B cell (primary cell): ENCODE measurements at regions not wholly inside any gene's neighbourhood (a gene's known extent, or its start where the extent isn't known, plus 50 kb on each side); places are given as distances from the start of the nearest gene placed in this dataset.

ENCODE experiments used
- ATAC-seq: fragments of 200-7000 bp; cut with Tn5 transposase; one replicate; pipeline ENCODE4 v1.10.0; 2021; ENCODE audit warnings: low read depth, mild to moderate bottlenecking, moderate number of reproducible peaks, moderate library complexity
- CTCF ChIA-PET: fragments of 350-600 bp; sonication (Branson Sonifier 250); formaldehyde crosslinking; loops from one replicate; lab custom pipeline; 2021; ENCODE audit warnings: antibody characterized with exemption, inconsistent platforms; lab: Charles Lee
- POLR2A ChIA-PET: fragments of 350-600 bp; sonication (Branson Sonifier 250); formaldehyde crosslinking; loops from one replicate; lab custom pipeline; 2021; ENCODE audit warnings: antibody characterized with exemption; lab: Charles Lee
- DNase-seq: peaks from one replicate; pipeline ENCODE4 v3.0.0; 2013
- H2AFZ ChIP-seq: 2 replicates; pipeline ENCODE4 v1.6.1; 2012; ENCODE audit warnings: mild to moderate bottlenecking, low read depth, low read length; ENCODE audit not compliant: insufficient read depth, poor library complexity, severe bottlenecking
- H3K27ac ChIP-seq, 2 donors: 1 replicate in 1 of 2; 2 replicates in 1 of 2; pipeline ENCODE4 v1.5.1; 2012 to 2013; ENCODE audit warnings: low read length in 2 of 2, mild to moderate bottlenecking in 2 of 2, moderate library complexity in 1 of 2
- H3K27me3 ChIP-seq, 4 experiments: fragments of 200-600 bp in 1 of 4; sonication (generic) in 1 of 4; replicated peaks in 1 of 4; 1 replicate in 2 of 4; 2 replicates in 2 of 4; pipeline versions ENCODE4 v1.6.1 to v1.7.0; 2013 to 2016; ENCODE audit warnings: low read length in 3 of 4, mild to moderate bottlenecking in 2 of 4, mixed read lengths in 1 of 4, moderate library complexity in 1 of 4; ENCODE audit not compliant: insufficient read depth in 4 of 4, control insufficient read depth in 3 of 4; ENCODE audit errors: control extremely low read depth in 1 of 4
- H3K36me3 ChIP-seq, 2 experiments: replicated peaks in 1 of 2; 1 replicate in 1 of 2; 2 replicates in 1 of 2; pipeline versions ENCODE4 v1.6.1 to v1.7.1; 2013; ENCODE audit warnings: low read length in 1 of 2; ENCODE audit not compliant: insufficient read depth in 2 of 2, control insufficient read depth in 1 of 2; ENCODE audit errors: control extremely low read depth in 1 of 2, extremely low read depth in 1 of 2
- H3K4me1 ChIP-seq, 2 donors: fragments of 200-600 bp in 1 of 2; sonication (generic) in 1 of 2; 1 replicate in 1 of 2; 2 replicates in 1 of 2; pipeline versions ENCODE4 v1.5.1 to v1.6.1; 2013 to 2017; ENCODE audit warnings: low read length in 2 of 2; ENCODE audit not compliant: control insufficient read depth in 2 of 2, insufficient read depth in 2 of 2
- H3K4me2 ChIP-seq: replicated peaks from 2 replicates; pipeline ENCODE3; 2012; ENCODE audit warnings: mild to moderate bottlenecking, low read depth, low read length; ENCODE audit not compliant: poor library complexity, severe bottlenecking
- H3K4me3 ChIP-seq, 5 experiments: fragments of 200-600 bp in 1 of 5; sonication (generic) in 1 of 5; 1 replicate in 3 of 5; 2 replicates in 2 of 5; pipeline versions ENCODE4 v1.5.1 to v1.7.0; 2011 to 2016; ENCODE audit warnings: low read length in 4 of 5, mild to moderate bottlenecking in 4 of 5, low read depth in 2 of 5, control low read depth in 1 of 5, moderate library complexity in 1 of 5; ENCODE audit not compliant: insufficient read depth in 1 of 5; ENCODE audit errors: control extremely low read depth in 1 of 5, extremely low read depth in 1 of 5
- H3K79me2 ChIP-seq: fragments of 200-600 bp; sonication (generic); one replicate; pipeline ENCODE4 v1.6.0; 2016; ENCODE audit warnings: low read length; ENCODE audit not compliant: control insufficient read depth, insufficient read depth
- H3K9ac ChIP-seq: fragments of 200-600 bp; sonication (generic); 2 replicates; pipeline ENCODE4 v1.6.1; 2017; ENCODE audit warnings: mild to moderate bottlenecking, low read length, moderate library complexity
- H3K9me3 ChIP-seq, 3 donors: one replicate each; pipeline versions ENCODE4 v1.6.1 to v1.7.1; 2013; ENCODE audit warnings: low read length in 2 of 3; ENCODE audit not compliant: control insufficient read depth in 2 of 3, insufficient read depth in 1 of 3; ENCODE audit errors: control extremely low read depth in 1 of 3
- H4K20me1 ChIP-seq: 2 replicates; pipeline ENCODE4 v1.6.0; 2012; ENCODE audit warnings: mild to moderate bottlenecking, low read length; ENCODE audit not compliant: insufficient read depth, control insufficient read depth, poor library complexity, severe bottlenecking
- H3K27ac Mint-ChIP-seq: one replicate; pipeline ENCODE4 v1.8.0; 2021; ENCODE audit warnings: mixed read lengths
- H3K27me3 Mint-ChIP-seq: one replicate; pipeline ENCODE4 v1.8.0; 2021; ENCODE audit warnings: mixed read lengths
- H3K4me1 Mint-ChIP-seq: one replicate; pipeline ENCODE4 v1.8.0; 2021; ENCODE audit warnings: mixed read lengths
- H3K4me3 Mint-ChIP-seq: one replicate; pipeline ENCODE4 v1.8.0; 2021; ENCODE audit warnings: mixed read lengths
- H3K9me3 Mint-ChIP-seq: one replicate; pipeline ENCODE4 v1.8.0; 2022; ENCODE audit warnings: mixed read lengths; ENCODE audit not compliant: insufficient read depth
- EZH2 ChIP-seq: IDR thresholded peaks from 2 replicates; pipeline ENCODE4 v1.6.1; 2012; ENCODE audit warnings: borderline replicate concordance, low read depth, mild to moderate bottlenecking, moderate library complexity, low read length; ENCODE audit not compliant: insufficient read depth, poor library complexity, severe bottlenecking
- WGBS: methylation state at CpG from one replicate; pipeline ENCODE4 v1.1.5; 2013; ENCODE audit warnings: missing lambda C conversion rate; ENCODE audit not compliant: insufficient coverage; 5-methylcytosine and 5-hydroxymethylcytosine counted together
- intact Hi-C: fragments of 100-400 bp; cut with micrococcal nuclease; formaldehyde crosslinking; loops from one replicate; pipeline ENCODE4 v1.10.0; 2022
- TF ChIP-seq, protein P1 (sequence below): fragments of 200-600 bp; IDR thresholded peaks from one replicate; pipeline ENCODE4 v1.8.0; 2022; ENCODE audit warnings: antibody characterized with exemption, mild to moderate bottlenecking

DNA sequence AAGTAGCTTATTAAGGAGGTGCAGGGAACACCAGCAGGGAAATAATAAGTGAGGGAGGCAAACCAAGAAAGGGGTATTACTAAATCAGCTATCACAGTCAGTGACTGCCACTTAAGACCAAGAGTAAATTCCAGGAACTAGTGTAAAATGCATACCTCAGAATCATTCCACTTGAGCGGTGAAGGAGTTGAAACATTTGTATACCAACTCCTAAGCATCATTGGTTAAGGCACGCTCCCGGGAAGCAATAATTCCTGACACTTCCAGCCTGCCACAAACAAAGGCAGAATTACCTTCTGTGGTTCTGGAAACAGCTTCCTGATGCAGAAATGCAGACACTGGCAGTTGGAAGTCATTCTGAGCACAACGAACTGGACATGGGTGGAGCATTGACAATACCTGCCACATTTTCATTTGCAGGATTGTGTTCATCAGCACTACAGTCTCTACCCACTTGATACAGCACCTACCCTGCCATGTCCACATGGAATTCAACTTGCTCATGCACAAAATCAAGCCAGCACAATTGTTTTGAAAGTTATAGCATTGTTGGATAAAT is 82.1 kb downstream of the PPP1R2C start:
- Histone ChIP-seq H3K79me2 (no peaks in the 10 kb centered on the region), H4K20me1 (no peaks in the 10 kb centered on the region), H3K27me3 (no peaks in the 10 kb centered on the region), H3K9me3 (no peaks in the 10 kb centered on the region), H3K27ac (no peak overlapping the region), H3K36me3 (no peaks in the 10 kb centered on the region), H3K4me3 (no peak overlapping the region), H3K4me1 (peaks cover 0 to 3% of the 10 kb centered on the region in 2 donors), H2AFZ (no peak overlapping the region), H3K9ac (no peak overlapping the region), H3K4me2 (no peak overlapping the region)
- ATAC-seq = no peak
- Mint-ChIP-seq H3K9me3 (no peaks in the 10 kb centered on the region), H3K27ac (no peak overlapping the region), H3K4me1 (peaks cover 12% of the 10 kb centered on the region), H3K4me3 (no peak overlapping the region), H3K27me3 (no peaks in the 10 kb centered on the region)
- WGBS = 62% methylated on average over 4 of the region's 4 CpGs
- DNase-seq = no peak
- intact Hi-C loops = no loop called here
- ChIA-PET POLR2A (no interaction called here), CTCF (no interaction called here)
- TF ChIP-seq, protein P1, sequence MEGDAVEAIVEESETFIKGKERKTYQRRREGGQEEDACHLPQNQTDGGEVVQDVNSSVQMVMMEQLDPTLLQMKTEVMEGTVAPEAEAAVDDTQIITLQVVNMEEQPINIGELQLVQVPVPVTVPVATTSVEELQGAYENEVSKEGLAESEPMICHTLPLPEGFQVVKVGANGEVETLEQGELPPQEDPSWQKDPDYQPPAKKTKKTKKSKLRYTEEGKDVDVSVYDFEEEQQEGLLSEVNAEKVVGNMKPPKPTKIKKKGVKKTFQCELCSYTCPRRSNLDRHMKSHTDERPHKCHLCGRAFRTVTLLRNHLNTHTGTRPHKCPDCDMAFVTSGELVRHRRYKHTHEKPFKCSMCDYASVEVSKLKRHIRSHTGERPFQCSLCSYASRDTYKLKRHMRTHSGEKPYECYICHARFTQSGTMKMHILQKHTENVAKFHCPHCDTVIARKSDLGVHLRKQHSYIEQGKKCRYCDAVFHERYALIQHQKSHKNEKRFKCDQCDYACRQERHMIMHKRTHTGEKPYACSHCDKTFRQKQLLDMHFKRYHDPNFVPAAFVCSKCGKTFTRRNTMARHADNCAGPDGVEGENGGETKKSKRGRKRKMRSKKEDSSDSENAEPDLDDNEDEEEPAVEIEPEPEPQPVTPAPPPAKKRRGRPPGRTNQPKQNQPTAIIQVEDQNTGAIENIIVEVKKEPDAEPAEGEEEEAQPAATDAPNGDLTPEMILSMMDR = no peak
- TF ChIP-seq EZH2 = no peak

DNA sequence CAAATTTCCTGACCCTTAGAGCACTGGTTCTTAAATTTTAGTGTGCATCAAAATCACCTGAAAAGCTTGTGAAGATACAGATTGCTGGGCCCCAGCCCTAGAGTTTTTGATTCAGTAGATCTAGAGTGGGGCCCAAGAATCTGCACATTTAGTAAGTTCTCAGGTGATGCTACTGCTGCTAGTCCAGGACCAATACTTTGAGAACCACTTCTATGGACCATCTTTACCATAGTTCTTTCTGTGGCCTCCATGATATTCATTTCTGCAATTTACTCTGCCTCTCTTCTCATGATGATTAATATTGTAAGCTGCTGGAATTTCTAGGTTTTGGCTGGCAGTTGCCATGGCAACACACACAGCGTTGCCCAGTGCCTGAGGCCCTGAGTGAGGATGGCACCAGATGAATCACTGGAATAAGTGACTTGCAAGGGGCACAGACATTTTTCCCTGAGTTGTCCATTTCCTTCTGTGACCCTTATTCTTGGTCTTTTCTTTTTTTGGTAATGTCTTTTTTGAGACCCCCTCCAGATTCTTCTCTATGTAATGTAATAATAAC is 83.6 kb downstream of the PPP1R2C start:
- intact Hi-C loops = no loop called here
- H3K4me1 ChIP-seq = peaks cover 0 to 3% of the 10 kb centered on the region in 2 donors

More for the DNA sequence above, 83.6 kb downstream of the PPP1R2C start:
- Histone ChIP-seq H3K36me3 (no peaks in the 10 kb centered on the region), H4K20me1 (no peaks in the 10 kb centered on the region), H3K4me2 (no peak overlapping the region), H3K9ac (no peak overlapping the region), H3K9me3 (no peaks in the 10 kb centered on the region), H3K27ac (no peak overlapping the region), H3K27me3 (no peaks in the 10 kb centered on the region), H2AFZ (no peak overlapping the region), H3K4me3 (no peak overlapping the region), H3K79me2 (no peaks in the 10 kb centered on the region)
- Mint-ChIP-seq H3K9me3 (no peaks in the 10 kb centered on the region), H3K4me3 (no peak overlapping the region), H3K4me1 (peaks cover 12% of the 10 kb centered on the region), H3K27me3 (no peaks in the 10 kb centered on the region), H3K27ac (no peak overlapping the region)
- no peak for TF ChIP-seq EZH2
- TF ChIP-seq, protein P1 = no peak
- no peak for DNase-seq
- no peak for ATAC-seq
- ChIA-PET CTCF (no interaction called here), POLR2A (no interaction called here)
- WGBS = no CpG with 5 or more reads among the region's 1 CpG
